Vagina (tissue), 2 donors: ENCODE measurements at regions not wholly inside any gene's neighbourhood (a gene's known extent, or its start where the extent isn't known, plus 50 kb on each side); places are given as distances from the start of the nearest gene placed in this dataset.

ENCODE experiments used
- POLR2A ChIP-seq, 2 donors: fragments of 450-650 bp; IDR thresholded peaks; one replicate each; pipeline ENCODE4 v1.6.1; 2017; ENCODE audit warnings: antibody characterized with exemption in 2 of 2, mild to moderate bottlenecking in 2 of 2, moderate library complexity in 2 of 2
- POLR2AphosphoS5 ChIP-seq, 2 donors: sonication (generic); formaldehyde crosslinking; IDR thresholded peaks; one replicate each; pipeline ENCODE4 v1.9.0; 2017; ENCODE audit warnings: antibody characterized with exemption in 2 of 2, mild to moderate bottlenecking in 2 of 2, low read depth in 1 of 2; ENCODE audit not compliant: insufficient read depth in 1 of 2
- TF ChIP-seq, protein P1 (sequence below), 3 experiments: fragments of 450-650 bp in 2 of 3; fragments of 200-600 bp in 1 of 3; sonication (generic) in 1 of 3; IDR thresholded peaks; one replicate each; pipeline ENCODE4 v1.5.1; 2017 to 2019; ENCODE audit warnings: antibody characterized with exemption in 3 of 3, mild to moderate bottlenecking in 2 of 3, moderate library complexity in 2 of 3

DNA sequence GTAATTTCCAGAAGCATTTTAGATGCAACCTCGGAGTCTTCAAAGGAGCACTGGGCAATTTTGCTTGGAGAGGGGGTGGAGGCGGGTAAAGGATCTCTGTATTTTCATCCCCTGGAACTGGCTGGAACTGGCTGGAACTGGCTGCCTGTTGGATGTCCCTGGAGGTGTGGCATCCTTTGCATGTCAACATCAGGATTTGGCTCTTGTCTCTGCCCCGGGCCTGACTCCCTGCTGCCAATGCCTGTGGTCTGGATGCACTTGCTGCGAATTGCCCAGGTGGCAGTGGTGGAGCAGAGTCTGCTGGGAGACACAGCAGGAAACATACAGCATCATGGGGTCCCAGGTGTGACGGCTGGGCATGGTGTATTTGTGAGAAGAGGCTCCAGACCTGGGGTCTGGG lies 391.3 kb downstream of the GADD45G start:
- TF ChIP-seq, protein P1, sequence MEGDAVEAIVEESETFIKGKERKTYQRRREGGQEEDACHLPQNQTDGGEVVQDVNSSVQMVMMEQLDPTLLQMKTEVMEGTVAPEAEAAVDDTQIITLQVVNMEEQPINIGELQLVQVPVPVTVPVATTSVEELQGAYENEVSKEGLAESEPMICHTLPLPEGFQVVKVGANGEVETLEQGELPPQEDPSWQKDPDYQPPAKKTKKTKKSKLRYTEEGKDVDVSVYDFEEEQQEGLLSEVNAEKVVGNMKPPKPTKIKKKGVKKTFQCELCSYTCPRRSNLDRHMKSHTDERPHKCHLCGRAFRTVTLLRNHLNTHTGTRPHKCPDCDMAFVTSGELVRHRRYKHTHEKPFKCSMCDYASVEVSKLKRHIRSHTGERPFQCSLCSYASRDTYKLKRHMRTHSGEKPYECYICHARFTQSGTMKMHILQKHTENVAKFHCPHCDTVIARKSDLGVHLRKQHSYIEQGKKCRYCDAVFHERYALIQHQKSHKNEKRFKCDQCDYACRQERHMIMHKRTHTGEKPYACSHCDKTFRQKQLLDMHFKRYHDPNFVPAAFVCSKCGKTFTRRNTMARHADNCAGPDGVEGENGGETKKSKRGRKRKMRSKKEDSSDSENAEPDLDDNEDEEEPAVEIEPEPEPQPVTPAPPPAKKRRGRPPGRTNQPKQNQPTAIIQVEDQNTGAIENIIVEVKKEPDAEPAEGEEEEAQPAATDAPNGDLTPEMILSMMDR (IDR thresholded peaks at IDR 0.05): no peak
- TF ChIP-seq POLR2AphosphoS5 (IDR thresholded peaks at IDR 0.05; ENCODE audit: insufficient read depth in 1 of 2, low read depth in 1 of 2): no peak
- TF ChIP-seq POLR2A (IDR thresholded peaks at IDR 0.05): no peak
